Keratinocyte (primary cell): ENCODE measurements at regions not wholly inside any gene's neighbourhood (a gene's known extent, or its start where the extent isn't known, plus 50 kb on each side); places are given as distances from the start of the nearest gene placed in this dataset.

Experiments used
- EZH2 ChIP-seq: IDR thresholded peaks from one replicate; pipeline ENCODE4 v1.6.1; 2012; ENCODE audit warnings: inconsistent platforms, mild to moderate bottlenecking, low read length, moderate library complexity
- TF ChIP-seq, protein P1 (sequence below), 3 experiments: IDR thresholded peaks in 1 of 3; conservative IDR thresholded peaks in 1 of 3; optimal IDR thresholded peaks in 1 of 3; 2 replicates in 2 of 3; 3 replicates in 1 of 3; pipeline versions ENCODE3 to v1.5.1; 2011; ENCODE audit warnings: low read length in 3 of 3, mild to moderate bottlenecking in 3 of 3, moderate library complexity in 2 of 3, control low read depth in 1 of 3, inconsistent platforms in 1 of 3; ENCODE audit not compliant: insufficient read depth in 2 of 3; ENCODE audit errors: extremely low read depth in 1 of 3

DNA sequence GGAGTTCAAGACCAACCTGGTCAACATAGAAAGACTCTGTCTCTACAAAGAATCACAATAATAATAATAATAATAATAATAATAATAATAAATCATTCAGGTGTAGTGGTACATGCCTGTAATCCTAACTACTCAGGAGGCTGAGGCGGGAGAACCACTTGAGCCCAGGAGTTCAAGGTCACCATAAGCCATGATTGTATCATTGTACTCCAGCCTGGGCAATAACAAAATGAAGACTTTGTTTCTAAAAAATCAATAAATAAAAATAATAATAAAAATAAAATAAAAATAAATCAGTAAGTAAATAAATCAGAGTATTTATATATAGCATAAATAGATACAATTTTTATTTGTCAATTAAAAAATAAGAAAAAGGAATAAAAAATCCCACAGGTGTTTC lies 1636.4 kb downstream of the SLITRK1 start:
- TF ChIP-seq, protein P1, sequence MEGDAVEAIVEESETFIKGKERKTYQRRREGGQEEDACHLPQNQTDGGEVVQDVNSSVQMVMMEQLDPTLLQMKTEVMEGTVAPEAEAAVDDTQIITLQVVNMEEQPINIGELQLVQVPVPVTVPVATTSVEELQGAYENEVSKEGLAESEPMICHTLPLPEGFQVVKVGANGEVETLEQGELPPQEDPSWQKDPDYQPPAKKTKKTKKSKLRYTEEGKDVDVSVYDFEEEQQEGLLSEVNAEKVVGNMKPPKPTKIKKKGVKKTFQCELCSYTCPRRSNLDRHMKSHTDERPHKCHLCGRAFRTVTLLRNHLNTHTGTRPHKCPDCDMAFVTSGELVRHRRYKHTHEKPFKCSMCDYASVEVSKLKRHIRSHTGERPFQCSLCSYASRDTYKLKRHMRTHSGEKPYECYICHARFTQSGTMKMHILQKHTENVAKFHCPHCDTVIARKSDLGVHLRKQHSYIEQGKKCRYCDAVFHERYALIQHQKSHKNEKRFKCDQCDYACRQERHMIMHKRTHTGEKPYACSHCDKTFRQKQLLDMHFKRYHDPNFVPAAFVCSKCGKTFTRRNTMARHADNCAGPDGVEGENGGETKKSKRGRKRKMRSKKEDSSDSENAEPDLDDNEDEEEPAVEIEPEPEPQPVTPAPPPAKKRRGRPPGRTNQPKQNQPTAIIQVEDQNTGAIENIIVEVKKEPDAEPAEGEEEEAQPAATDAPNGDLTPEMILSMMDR (optimal IDR thresholded peaks at IDR 0.05 in 1 of 3, IDR thresholded peaks at IDR 0.05 in 1 of 3, conservative IDR thresholded peaks at IDR 0.05 in 1 of 3; ENCODE audit: extremely low read depth in 1 of 3, insufficient read depth in 2 of 3, low read length in 3 of 3): no peak
- no peak for TF ChIP-seq EZH2
